ENCODE measurements at regions not wholly inside any gene's neighbourhood (a gene's known extent, or its start where the extent isn't known, plus 50 kb on each side); places are given as distances from the start of the nearest gene placed in this dataset.

DNA sequence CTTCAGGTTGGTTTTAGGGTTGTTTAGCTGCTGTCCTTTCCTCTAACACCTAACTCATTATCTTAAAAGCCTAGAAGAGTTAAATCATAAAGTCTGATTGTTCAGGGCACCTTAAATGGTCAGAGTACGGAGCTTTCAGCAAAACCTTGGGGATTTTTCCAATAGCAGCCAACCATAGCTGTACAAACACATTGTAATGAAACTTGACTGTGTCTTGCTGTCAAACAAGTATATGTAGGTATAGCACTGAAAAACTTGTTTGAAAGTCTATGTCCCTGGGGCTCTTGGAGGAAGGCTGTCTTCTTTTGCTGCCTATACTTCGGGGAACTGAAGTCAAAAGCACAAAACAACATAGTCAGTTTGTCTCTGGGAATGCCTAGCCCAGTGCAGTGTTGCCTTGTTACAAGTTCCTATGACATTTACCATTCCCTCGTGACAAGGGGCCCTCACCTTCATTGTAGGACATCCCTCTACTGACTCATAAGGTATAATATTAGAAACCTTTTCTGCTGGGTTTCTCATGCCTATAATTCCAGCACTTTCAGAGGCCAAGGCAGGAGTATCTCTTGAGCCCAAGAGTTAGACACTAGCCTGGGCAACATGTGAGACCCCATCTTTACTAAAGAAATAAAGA, 474.5 kb upstream of the NBEA start:
- Mint-ChIP-seq H3K4me3 (no peak overlapping the region), H3K36me3 (no peaks in the 10 kb centered on the region), H3K27me3 (no peaks in the 10 kb centered on the region), H3K4me1 (ENCODE audit: unreplicated experiment) (peaks cover 19% of the 10 kb centered on the region), H3K27ac (peak overlapping the region; percentile 35), H3K9me3 (peaks cover 5% of the 10 kb centered on the region)
- no peak for DNase-seq (ENCODE audit: extremely low spot score, unreplicated experiment)
- TF ChIP-seq, protein P1, sequence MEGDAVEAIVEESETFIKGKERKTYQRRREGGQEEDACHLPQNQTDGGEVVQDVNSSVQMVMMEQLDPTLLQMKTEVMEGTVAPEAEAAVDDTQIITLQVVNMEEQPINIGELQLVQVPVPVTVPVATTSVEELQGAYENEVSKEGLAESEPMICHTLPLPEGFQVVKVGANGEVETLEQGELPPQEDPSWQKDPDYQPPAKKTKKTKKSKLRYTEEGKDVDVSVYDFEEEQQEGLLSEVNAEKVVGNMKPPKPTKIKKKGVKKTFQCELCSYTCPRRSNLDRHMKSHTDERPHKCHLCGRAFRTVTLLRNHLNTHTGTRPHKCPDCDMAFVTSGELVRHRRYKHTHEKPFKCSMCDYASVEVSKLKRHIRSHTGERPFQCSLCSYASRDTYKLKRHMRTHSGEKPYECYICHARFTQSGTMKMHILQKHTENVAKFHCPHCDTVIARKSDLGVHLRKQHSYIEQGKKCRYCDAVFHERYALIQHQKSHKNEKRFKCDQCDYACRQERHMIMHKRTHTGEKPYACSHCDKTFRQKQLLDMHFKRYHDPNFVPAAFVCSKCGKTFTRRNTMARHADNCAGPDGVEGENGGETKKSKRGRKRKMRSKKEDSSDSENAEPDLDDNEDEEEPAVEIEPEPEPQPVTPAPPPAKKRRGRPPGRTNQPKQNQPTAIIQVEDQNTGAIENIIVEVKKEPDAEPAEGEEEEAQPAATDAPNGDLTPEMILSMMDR (conservative IDR thresholded peaks at IDR 0.05), result no peak

DNA sequence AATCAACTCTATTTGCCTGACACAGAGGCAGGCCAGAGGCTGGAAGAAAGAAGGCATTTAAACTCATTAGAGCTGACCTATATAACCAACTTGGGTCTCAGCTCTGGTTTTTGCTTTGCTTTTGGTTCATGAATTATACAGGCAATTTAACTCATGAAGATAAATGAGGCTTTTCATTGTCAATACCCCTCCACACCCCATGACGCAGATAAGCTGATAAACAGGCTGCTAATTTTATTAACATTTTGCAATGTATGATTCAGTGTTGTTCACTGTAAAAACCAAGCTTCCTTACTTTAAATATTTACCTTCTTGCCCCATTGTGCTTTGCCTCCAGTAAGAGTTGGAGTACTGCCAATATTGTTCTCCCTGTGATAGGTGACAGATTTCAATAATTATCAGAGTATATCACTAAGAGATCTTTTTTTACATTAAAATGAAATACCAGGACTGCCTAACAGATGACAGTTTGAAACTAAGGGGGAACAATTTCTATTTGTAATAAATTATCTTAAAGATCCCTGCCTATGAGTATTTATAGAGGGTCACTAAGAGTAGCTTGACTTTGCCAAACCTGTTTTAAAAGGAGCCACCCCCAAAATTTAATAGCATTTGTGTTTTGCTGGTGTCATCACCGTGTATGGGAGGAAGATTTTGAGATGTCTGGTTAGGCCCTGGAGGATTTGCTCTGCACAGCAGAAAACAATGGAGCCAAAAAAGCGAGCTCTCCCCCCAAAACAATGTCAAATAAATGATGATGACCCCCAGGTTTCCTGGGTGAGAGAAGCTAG, 472.7 kb upstream of the NBEA start:
- Mint-ChIP-seq H3K9me3 (peaks cover 5% of the 10 kb centered on the region), H3K36me3 (no peaks in the 10 kb centered on the region), H3K4me3 (peak overlapping the region; percentile 23), H3K4me1 (ENCODE audit: unreplicated experiment) (peaks cover 19% of the 10 kb centered on the region), H3K27ac (peak overlapping the region; percentile 64), H3K27me3 (no peaks in the 10 kb centered on the region)
- no peak for DNase-seq (ENCODE audit: extremely low spot score, unreplicated experiment)
- TF ChIP-seq, protein P1 (conservative IDR thresholded peaks at IDR 0.05), result no peak

DNA sequence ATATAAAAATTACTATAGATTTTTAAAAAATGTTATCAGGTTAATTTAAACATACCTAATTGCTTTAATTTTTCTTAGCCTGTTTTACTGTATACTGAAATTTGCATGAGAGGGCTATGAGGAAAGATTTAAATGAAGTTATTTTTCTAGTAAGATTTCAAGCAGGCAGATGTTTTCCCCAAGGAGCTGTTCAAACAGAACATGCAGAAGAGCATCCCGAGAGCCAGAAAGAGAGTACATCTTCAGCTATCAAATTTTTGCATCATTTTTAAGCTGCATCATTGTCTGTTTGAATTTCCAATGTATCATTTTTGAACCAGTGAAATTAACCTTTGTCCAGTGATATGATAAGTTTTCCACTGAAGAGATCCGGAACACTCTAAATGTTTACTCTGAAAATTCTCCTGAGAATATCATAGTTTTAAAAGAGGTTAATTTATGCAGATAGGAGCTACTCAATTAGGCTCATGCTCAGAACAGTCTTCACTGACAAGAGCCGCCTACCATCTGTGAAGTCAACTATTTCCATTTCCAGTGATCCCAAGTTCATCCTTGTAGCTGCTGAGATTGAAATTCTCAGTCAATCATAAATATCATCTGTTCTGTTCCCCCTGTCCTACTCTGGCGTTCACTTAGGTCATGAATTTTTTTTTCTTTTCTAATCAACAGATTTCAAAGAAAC, 467.7 kb upstream of the NBEA start:
- Mint-ChIP-seq H3K27me3 (no peaks in the 10 kb centered on the region), H3K27ac (no peak overlapping the region), H3K9me3 (peaks cover 5% of the 10 kb centered on the region), H3K36me3 (no peaks in the 10 kb centered on the region), H3K4me1 (ENCODE audit: unreplicated experiment) (peaks cover 7% of the 10 kb centered on the region), H3K4me3 (no peak overlapping the region)
- TF ChIP-seq, protein P1 (conservative IDR thresholded peaks at IDR 0.05), result no peak
- no peak for DNase-seq (ENCODE audit: extremely low spot score, unreplicated experiment)

DNA sequence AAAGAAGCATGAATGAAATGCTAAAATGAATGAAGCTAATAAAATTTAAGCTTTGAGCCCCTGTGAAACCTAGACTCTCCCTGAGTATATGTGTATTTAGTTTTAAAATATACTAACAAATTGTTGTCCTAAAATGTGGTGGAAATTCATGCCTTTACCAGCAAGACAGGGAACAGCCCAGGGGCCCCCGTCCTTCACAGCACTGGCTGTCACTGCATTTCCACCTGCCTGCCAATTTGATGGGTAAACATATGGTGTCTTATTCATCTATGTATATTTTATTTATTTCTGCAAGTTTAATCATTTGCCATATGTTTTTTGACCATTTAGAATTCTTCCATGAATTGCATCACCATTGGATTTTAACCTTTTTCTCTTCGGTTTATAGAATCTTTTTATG, 463.7 kb upstream of the NBEA start:
- Mint-ChIP-seq H3K4me1 (ENCODE audit: unreplicated experiment) (no peaks in the 10 kb centered on the region), H3K9me3 (no peaks in the 10 kb centered on the region), H3K36me3 (no peaks in the 10 kb centered on the region), H3K27me3 (no peaks in the 10 kb centered on the region), H3K27ac (no peak overlapping the region), H3K4me3 (no peak overlapping the region)
- TF ChIP-seq, protein P1 (conservative IDR thresholded peaks at IDR 0.05), result no peak
- no peak for DNase-seq (ENCODE audit: extremely low spot score, unreplicated experiment)

DNA sequence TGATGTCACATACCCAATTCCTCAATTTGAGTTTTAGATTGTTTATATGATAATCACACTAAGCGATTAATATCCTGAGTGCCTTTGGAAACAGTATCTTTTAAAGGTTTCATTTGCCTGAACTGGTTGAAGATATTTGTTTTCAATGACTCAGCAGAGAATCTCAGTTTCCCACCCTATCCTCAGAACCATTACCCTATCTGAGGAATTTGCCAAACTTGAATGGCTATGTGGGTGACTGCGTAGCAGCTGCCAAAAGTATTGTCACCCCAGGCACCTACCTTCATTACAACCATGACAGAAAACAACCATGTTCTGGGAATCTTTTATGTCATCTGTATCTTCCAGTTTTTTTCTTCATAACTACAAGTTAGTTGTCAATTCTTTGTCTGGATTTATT, 440.1 kb upstream of the NBEA start:
- Mint-ChIP-seq H3K27ac (no peak overlapping the region), H3K4me1 (ENCODE audit: unreplicated experiment) (no peaks in the 10 kb centered on the region), H3K4me3 (no peak overlapping the region), H3K27me3 (no peaks in the 10 kb centered on the region), H3K9me3 (peaks cover 6% of the 10 kb centered on the region), H3K36me3 (no peaks in the 10 kb centered on the region)
- DNase-seq (ENCODE audit: extremely low spot score, unreplicated experiment), result no peak
- TF ChIP-seq, protein P1 (conservative IDR thresholded peaks at IDR 0.05), result no peak
